ENCODE measurements at regions not wholly inside any gene's neighbourhood (a gene's known extent, or its start where the extent isn't known, plus 50 kb on each side); places are given as distances from the start of the nearest gene placed in this dataset.

GRCh38 chr9:12170456-12170855, 522.7 kb upstream of the TYRP1 start:
- H4K20me1 ChIP-seq (ENCODE audit: insufficient read depth, low read length), result no peaks in the 10 kb centered on the region
- H3K4me2 ChIP-seq (ENCODE audit: low read depth, low read length), result no peak overlapping the region
- no peak for DNase-seq
- H3K27ac ChIP-seq (ENCODE audit: low read length), result no peak overlapping the region
- no peaks in the 10 kb centered on the region for H3K4me1 ChIP-seq (ENCODE audit: low read length)
- no peak overlapping the region for H3K9ac ChIP-seq (ENCODE audit: low read length)
- H3K79me2 ChIP-seq (ENCODE audit: low read length), result no peaks in the 10 kb centered on the region
- no peak overlapping the region for H3K4me3 ChIP-seq (ENCODE audit: low read length)
- no peak overlapping the region for H2AFZ ChIP-seq (ENCODE audit: low read length)
- H3K9me2 ChIP-seq (replicated peaks; ENCODE audit: insufficient read depth, low read length), result no peaks in the 10 kb centered on the region
- H3K36me3 ChIP-seq (replicated peaks; ENCODE audit: insufficient read depth, low read length), result no peaks in the 10 kb centered on the region
- H3F3A ChIP-seq (ENCODE audit: insufficient read depth, low read length), result no peaks in the 10 kb centered on the region
- no peaks in the 10 kb centered on the region for H3K27me3 ChIP-seq (replicated peaks; ENCODE audit: insufficient read depth, low read length)
- TF ChIP-seq EZH2 (optimal IDR thresholded peaks at IDR 0.05; ENCODE audit: low read depth, low read length), result no peak
- no peak for TF ChIP-seq EZH2phosphoT487 (IDR thresholded peaks at IDR 0.05; ENCODE audit: low read length)
- TF ChIP-seq CTCF (IDR thresholded peaks at IDR 0.05; ENCODE audit: low read length), result no peak
- no peaks in the 10 kb centered on the region for H3K9me3 ChIP-seq (replicated peaks; ENCODE audit: insufficient read depth, low read length)

- H3K79me2 ChIP-seq (ENCODE audit: low read length), result no peaks in the 10 kb centered on the region
- H3K9ac ChIP-seq (ENCODE audit: low read length), result no peak overlapping the region
- H3K36me3 ChIP-seq (replicated peaks; ENCODE audit: insufficient read depth, low read length), result no peaks in the 10 kb centered on the region
- H3F3A ChIP-seq (ENCODE audit: insufficient read depth, low read length), result no peaks in the 10 kb centered on the region
- no peaks in the 10 kb centered on the region for H3K9me3 ChIP-seq (replicated peaks; ENCODE audit: insufficient read depth, low read length)
- no peaks in the 10 kb centered on the region for H4K20me1 ChIP-seq (ENCODE audit: insufficient read depth, low read length)
- no peak overlapping the region for H2AFZ ChIP-seq (ENCODE audit: low read length)
- no peak overlapping the region for H3K4me3 ChIP-seq (ENCODE audit: low read length)
- no peak overlapping the region for H3K27ac ChIP-seq (ENCODE audit: low read length)
- TF ChIP-seq CTCF (IDR thresholded peaks at IDR 0.05; ENCODE audit: low read length) (no peak), EZH2phosphoT487 (IDR thresholded peaks at IDR 0.05; ENCODE audit: low read length) (no peak), EZH2 (optimal IDR thresholded peaks at IDR 0.05; ENCODE audit: low read depth, low read length) (no peak)
- H3K4me2 ChIP-seq (ENCODE audit: low read depth, low read length), result no peak overlapping the region
- H3K9me2 ChIP-seq (replicated peaks; ENCODE audit: insufficient read depth, low read length), result no peaks in the 10 kb centered on the region
- DNase-seq, result no peak
- H3K27me3 ChIP-seq (replicated peaks; ENCODE audit: insufficient read depth, low read length), result no peaks in the 10 kb centered on the region
- H3K4me1 ChIP-seq (ENCODE audit: low read length), result no peaks in the 10 kb centered on the region
Observed at GRCh38 chr9:12178634-12179033, 514.6 kb upstream of the TYRP1 start.

- Histone ChIP-seq H3K79me2 (ENCODE audit: low read length) (no peaks in the 10 kb centered on the region), H3K4me3 (ENCODE audit: low read length) (no peak overlapping the region), H3K4me2 (ENCODE audit: low read depth, low read length) (no peak overlapping the region), H3K27me3 (replicated peaks; ENCODE audit: insufficient read depth, low read length) (no peaks in the 10 kb centered on the region), H2AFZ (ENCODE audit: low read length) (no peak overlapping the region), H3K9me3 (replicated peaks; ENCODE audit: insufficient read depth, low read length) (no peaks in the 10 kb centered on the region), H3K36me3 (replicated peaks; ENCODE audit: insufficient read depth, low read length) (no peaks in the 10 kb centered on the region), H3K4me1 (ENCODE audit: low read length) (no peaks in the 10 kb centered on the region), H3K27ac (ENCODE audit: low read length) (no peak overlapping the region), H3K9ac (ENCODE audit: low read length) (no peak overlapping the region), H4K20me1 (ENCODE audit: insufficient read depth, low read length) (no peaks in the 10 kb centered on the region), H3K9me2 (replicated peaks; ENCODE audit: insufficient read depth, low read length) (no peaks in the 10 kb centered on the region), H3F3A (ENCODE audit: insufficient read depth, low read length) (no peaks in the 10 kb centered on the region)
- DNase-seq, result no peak
- TF ChIP-seq EZH2phosphoT487 (IDR thresholded peaks at IDR 0.05; ENCODE audit: low read length) (no peak), EZH2 (optimal IDR thresholded peaks at IDR 0.05; ENCODE audit: low read depth, low read length) (no peak), CTCF (IDR thresholded peaks at IDR 0.05; ENCODE audit: low read length) (no peak)
Observed at GRCh38 chr9:12182806-12183205, 510.4 kb upstream of the TYRP1 start.

Measured in MM.1S (cell line).